Body of pancreas (tissue), 4 donors: ENCODE measurements at regions not wholly inside any gene's neighbourhood (a gene's known extent, or its start where the extent isn't known, plus 50 kb on each side); places are given as distances from the start of the nearest gene placed in this dataset.

Experiments
- POLR2A ChIP-seq, 3 donors: fragments of 450-650 bp; IDR thresholded peaks; one replicate each; pipeline ENCODE4 v1.6.1; 2016; ENCODE audit warnings: antibody characterized with exemption in 3 of 3, mild to moderate bottlenecking in 2 of 3
- TF ChIP-seq, protein P1 (sequence below), 7 experiments: fragments of 450-650 bp in 4 of 7; fragments of 200-600 bp in 3 of 7; sonication (generic) in 3 of 7; IDR thresholded peaks; one replicate each; pipeline ENCODE4 v1.5.1; 2016 to 2019; ENCODE audit warnings: antibody characterized with exemption in 7 of 7

DNA sequence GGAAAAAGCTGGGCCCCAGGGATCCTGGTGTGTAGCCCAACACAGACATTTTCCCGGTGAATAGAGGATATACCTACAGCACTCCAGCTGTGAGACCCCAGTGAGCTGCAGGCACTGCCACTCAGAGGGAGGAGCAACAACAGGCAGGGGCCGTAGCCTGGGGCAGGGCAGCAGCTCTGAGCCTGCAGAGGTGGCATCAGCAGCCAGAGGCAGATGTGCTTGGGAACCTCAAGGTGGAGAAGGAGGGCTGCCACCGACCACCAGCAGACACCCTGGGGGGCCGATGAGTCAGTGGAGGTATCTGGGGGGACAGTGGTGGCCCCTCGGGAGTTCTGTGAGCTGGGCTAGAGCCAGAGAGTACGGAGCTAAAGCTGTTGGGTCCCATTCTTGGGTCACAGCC is 110.2 kb upstream of the GDF10 start:
- TF ChIP-seq, protein P1, sequence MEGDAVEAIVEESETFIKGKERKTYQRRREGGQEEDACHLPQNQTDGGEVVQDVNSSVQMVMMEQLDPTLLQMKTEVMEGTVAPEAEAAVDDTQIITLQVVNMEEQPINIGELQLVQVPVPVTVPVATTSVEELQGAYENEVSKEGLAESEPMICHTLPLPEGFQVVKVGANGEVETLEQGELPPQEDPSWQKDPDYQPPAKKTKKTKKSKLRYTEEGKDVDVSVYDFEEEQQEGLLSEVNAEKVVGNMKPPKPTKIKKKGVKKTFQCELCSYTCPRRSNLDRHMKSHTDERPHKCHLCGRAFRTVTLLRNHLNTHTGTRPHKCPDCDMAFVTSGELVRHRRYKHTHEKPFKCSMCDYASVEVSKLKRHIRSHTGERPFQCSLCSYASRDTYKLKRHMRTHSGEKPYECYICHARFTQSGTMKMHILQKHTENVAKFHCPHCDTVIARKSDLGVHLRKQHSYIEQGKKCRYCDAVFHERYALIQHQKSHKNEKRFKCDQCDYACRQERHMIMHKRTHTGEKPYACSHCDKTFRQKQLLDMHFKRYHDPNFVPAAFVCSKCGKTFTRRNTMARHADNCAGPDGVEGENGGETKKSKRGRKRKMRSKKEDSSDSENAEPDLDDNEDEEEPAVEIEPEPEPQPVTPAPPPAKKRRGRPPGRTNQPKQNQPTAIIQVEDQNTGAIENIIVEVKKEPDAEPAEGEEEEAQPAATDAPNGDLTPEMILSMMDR (IDR thresholded peaks at IDR 0.05) = no peak
- no peak for TF ChIP-seq POLR2A (IDR thresholded peaks at IDR 0.05)
